ENCODE measurements at regions not wholly inside any gene's neighbourhood (a gene's known extent, or its start where the extent isn't known, plus 50 kb on each side); places are given as distances from the start of the nearest gene placed in this dataset.
"Not testable (repeated sequence)": the region's sequence is repeated elsewhere in the genome, so short reads cannot be mapped to it uniquely, and the experiment has no call there.

GRCh38 chr15:62666046-62666445 lies 376.5 kb upstream of the TPM1 start:
- H3K27ac ChIP-seq: no peak overlapping the region

GRCh38 chr15:62672268-62672667 lies 370.3 kb upstream of the TPM1 start:
- H3K27ac ChIP-seq: no peak overlapping the region
- TF ChIP-seq ZFX (IDR thresholded peaks at IDR 0.05; ENCODE audit: borderline replicate concordance): no peak
- TF ChIP-seq, protein P1, sequence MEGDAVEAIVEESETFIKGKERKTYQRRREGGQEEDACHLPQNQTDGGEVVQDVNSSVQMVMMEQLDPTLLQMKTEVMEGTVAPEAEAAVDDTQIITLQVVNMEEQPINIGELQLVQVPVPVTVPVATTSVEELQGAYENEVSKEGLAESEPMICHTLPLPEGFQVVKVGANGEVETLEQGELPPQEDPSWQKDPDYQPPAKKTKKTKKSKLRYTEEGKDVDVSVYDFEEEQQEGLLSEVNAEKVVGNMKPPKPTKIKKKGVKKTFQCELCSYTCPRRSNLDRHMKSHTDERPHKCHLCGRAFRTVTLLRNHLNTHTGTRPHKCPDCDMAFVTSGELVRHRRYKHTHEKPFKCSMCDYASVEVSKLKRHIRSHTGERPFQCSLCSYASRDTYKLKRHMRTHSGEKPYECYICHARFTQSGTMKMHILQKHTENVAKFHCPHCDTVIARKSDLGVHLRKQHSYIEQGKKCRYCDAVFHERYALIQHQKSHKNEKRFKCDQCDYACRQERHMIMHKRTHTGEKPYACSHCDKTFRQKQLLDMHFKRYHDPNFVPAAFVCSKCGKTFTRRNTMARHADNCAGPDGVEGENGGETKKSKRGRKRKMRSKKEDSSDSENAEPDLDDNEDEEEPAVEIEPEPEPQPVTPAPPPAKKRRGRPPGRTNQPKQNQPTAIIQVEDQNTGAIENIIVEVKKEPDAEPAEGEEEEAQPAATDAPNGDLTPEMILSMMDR (IDR thresholded peaks at IDR 0.05): no peak

More at GRCh38 chr15:62666046-62666445, 376.5 kb upstream of the TPM1 start:
- TF ChIP-seq ZFX (IDR thresholded peaks at IDR 0.05; ENCODE audit: borderline replicate concordance): no peak
- TF ChIP-seq, protein P1 (IDR thresholded peaks at IDR 0.05): no peak

GRCh38 chr15:62676891-62677290 lies 365.7 kb upstream of the TPM1 start:
- TF ChIP-seq, protein P1 (IDR thresholded peaks at IDR 0.05): no peak
- no peak for TF ChIP-seq ZFX (IDR thresholded peaks at IDR 0.05; ENCODE audit: borderline replicate concordance)
- no peak overlapping the region for H3K27ac ChIP-seq

- H3K27ac ChIP-seq: no peak overlapping the region
- TF ChIP-seq, protein P1 (IDR thresholded peaks at IDR 0.05): no peak
- TF ChIP-seq ZFX (IDR thresholded peaks at IDR 0.05; ENCODE audit: borderline replicate concordance): no peak
These were observed 360.3 kb upstream of the TPM1 start for GRCh38 chr15:62681939-62682896.

- not testable (repeated sequence) for H3K27ac ChIP-seq
These were observed 359.4 kb upstream of the TPM1 start for GRCh38 chr15:62683192-62683591.

DNA sequence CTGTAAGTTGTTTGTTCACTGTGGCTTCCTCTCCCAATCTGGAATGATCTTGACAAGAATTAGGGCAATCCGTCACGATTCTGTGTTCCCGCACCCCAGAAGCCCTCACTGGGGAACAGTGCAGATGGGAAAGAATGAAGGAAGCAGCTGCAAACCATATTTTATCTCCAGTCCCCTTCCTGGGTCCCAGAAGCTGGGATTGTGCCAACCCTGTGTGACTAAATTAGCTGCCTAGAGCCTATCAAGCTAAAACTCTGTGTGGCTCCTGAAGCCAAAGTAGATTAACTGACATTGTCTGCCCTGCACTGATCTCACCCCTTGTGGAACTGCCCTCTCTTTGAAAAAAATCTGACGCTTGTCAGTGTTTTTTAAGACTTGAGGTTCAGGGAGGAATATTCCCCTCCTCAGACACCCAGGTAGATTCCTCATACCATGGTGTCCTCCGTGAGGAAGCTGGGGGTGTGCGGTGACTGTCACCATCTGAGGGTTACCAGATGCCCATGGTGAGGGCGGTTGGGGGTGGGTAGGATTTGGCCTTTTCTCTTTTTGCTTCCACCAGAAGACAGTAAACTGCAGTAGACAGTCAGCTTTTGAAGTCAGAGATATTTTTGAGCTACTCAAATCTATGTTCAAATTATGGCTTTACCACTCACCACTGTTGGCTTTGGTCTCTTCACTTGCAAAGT lies 358.3 kb upstream of the TPM1 start:
- H3K27ac ChIP-seq: no peak overlapping the region
- no peak for TF ChIP-seq ZFX (IDR thresholded peaks at IDR 0.05; ENCODE audit: borderline replicate concordance)
- TF ChIP-seq, protein P1 (IDR thresholded peaks at IDR 0.05): no peak

GRCh38 chr15:62691008-62691407 lies 351.5 kb upstream of the TPM1 start:
- H3K27ac ChIP-seq: no peak overlapping the region
- no peak for TF ChIP-seq ZFX (IDR thresholded peaks at IDR 0.05; ENCODE audit: borderline replicate concordance)
- TF ChIP-seq, protein P1 (IDR thresholded peaks at IDR 0.05): no peak

Measured in 22Rv1 (cell line).